ENCODE measurements at regions not wholly inside any gene's neighbourhood (a gene's known extent, or its start where the extent isn't known, plus 50 kb on each side); places are given as distances from the start of the nearest gene placed in this dataset.

DNA sequence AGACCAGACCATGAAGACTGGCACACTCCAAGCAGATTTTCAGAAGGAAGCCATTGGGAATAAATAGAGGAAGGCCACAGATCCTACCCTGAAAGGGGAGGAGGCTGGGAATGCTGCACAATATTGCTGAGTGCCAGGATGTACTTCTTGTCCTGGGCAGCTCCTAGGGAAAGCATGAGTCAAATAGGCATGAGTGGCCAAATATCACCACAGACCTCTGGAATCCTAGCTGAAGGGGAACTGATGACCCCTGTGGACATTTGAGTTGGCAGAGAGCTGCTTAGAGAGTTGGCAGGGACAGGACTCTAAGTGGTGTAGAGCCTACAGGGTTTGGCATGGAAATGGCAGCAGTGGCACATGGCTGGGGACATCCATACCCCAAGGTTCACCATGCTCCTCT lies 234.3 kb upstream of the TRPC4 start:
- TF ChIP-seq CTCF (IDR thresholded peaks at IDR 0.05; ENCODE audit: borderline replicate concordance, extremely low read depth, low read length, poor library complexity, severe bottlenecking), result no peak
- no peak for TF ChIP-seq EZH2 (IDR thresholded peaks at IDR 0.05; ENCODE audit: borderline replicate concordance, low read depth, low read length, severe bottlenecking)

Measured in DND-41 (cell line).